Raji (cell line): ENCODE measurements at regions not wholly inside any gene's neighbourhood (a gene's known extent, or its start where the extent isn't known, plus 50 kb on each side); places are given as distances from the start of the nearest gene placed in this dataset.

Experiments
- POLR2A ChIP-seq: IDR thresholded peaks from 2 replicates; pipeline ENCODE4 v1.6.1; 2011; ENCODE audit warnings: low read depth, low read length, control low read depth; ENCODE audit not compliant: insufficient read depth

DNA sequence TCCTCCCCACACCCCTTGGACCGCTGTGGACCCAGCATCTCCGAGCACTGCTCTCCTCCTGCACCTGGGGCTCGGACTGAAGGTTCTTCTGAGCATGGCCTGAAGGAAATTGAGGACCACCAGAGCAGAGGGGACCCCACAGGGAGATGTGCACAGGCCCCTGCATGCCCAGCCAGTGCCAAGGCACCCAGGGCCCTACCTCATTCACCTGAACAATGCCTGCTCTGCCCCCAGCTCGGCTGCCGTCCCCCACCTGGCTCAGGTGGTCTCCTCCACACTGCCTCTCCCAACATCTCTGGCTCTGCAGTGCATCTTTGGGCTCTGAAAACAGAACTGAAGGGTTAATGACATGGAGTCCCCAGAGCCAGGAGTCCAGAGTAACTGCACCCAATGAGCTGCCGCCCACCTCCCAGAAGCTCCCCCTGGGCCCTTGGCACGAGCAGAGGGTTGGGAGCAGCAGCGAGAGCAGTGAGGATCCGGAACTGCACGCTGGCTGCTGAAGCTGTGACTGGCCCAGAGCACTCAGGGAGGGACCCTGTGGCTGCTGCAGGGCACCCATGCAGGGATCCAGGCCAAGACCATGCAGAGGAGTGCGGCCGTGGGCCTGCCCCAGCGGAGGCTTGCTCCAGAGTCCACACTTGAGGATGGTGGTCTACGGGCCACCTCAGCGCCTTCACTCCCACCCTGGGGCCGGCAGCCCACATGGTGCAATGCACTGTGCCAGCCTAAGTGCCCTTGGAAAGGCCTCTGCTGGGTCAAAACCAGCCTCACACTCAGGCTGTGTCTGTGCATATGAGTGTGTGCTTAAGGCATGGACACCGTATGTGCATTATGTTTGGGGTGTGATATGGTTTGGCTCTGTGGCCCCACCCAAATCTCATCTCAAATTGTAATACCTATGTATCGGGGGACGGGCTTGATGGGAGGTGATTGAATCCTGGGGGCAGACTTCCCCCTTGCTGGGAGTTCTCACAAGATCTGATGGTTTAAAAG, 686.1 kb downstream of the TBC1D22A start:
- TF ChIP-seq POLR2A: no peak

DNA sequence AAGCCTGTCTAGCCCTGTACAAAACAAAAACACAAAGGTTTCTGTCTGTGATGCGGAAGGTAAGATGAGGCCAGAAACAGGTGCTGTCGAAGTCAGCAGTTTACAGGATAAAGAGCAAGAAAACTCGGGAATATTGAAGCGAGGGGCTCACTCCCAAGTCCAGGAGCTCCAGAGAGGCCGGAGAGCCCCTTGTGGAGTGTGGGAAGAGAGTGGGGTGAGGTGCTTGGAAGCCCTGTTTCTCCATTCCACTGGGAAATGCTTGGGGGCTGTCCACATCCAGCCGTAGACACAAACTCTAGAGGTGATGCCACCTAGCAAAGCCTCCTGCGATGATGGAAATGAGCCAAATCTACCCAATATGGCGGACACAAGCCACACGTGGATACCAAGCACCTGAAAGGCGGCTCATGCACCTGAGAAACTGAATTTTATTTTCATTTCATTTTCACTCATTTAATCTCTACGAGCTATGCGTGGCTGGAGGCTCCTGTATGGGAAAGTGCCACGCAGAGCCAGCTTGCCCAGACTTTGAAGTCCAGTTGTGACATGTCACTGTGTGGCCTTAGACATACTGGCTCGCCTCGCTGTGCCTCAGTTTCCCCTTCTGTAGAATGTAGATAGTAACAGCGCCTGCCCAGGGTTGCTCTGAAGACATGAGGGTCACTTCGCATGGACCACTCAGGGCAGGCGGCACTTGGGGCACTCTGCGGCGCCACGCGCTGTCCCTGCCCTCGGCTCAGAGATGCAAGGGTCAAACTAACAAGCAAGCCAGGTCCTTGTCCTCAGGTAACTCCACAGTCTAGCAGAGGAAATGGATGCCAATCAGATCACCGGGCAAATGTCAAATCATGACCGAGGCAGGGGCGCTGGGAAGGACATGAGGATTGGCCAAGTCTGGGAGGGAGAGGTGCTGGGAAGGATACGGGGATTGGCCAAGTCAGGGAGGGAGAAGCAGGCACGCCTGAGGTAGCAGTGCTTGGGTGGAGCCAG, 684.7 kb downstream of the TBC1D22A start:
- TF ChIP-seq POLR2A: no peak

DNA sequence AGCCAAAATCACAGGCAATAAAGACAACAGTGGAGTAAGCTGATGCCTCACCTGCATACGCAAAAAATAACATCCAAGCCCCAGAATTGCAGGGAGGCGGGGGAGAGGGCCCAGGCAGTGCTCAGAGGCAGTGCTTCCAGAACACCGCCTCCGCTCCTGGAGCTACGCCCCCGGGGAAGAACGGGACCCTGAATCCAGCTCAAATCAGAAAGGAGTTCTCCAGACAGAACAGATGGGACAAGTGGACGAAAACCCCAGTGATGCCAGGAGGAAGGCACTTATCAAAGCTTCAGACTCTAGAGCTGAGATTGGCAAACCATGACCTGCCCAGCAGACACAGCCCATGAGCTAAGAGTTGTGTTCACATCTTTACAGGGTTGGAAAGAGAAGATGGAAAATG, 683.9 kb downstream of the TBC1D22A start:
- no peak for TF ChIP-seq POLR2A

DNA sequence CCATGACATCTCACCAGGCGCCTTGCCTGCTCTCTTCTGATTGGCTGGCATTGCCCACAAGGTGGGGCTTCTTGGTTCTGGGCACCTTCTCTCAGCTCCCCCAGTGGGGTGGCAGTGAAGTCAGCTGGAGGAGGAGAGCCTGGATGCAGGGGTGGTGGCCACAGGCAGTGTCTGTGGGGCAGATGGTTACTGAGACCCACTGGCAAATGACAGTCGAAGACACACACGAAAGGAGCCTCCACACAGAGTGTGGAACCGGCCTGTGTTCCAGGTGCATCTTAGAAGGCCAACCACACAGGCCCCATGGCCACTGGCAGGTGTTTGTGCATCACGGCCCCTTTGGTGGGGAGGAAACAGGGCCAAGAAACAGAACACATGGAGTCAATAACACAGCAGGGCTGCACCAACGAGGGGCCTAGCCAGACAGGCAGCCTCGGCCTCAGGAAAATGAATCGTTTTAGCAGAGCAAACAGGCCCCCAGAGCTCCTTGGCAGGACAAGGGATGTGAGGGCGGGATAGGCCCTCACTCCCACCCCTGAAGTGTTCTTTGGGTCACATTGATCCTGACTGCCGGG, 683.4 kb downstream of the TBC1D22A start:
- no peak for TF ChIP-seq POLR2A

DNA sequence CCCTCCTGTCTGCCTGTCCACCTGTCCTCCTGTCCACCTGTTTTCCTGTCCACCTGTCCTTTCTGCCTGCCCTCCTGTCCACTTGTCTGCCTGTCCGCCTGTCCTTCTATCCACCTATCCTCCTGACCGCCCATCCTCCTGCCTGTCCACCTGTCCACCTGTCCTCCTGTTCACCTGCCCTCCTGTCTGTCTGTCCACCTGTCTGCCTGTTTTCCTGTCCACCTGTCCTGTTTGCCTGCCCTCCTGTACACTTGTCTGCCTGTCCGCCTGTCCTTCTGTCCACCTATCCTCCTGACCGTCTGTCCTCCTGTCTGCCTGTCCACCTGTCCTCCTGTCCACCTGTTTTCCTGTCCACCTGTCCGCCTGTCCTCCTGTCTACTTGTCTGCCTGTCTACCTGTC, 682.8 kb downstream of the TBC1D22A start:
- no peak for TF ChIP-seq POLR2A

DNA sequence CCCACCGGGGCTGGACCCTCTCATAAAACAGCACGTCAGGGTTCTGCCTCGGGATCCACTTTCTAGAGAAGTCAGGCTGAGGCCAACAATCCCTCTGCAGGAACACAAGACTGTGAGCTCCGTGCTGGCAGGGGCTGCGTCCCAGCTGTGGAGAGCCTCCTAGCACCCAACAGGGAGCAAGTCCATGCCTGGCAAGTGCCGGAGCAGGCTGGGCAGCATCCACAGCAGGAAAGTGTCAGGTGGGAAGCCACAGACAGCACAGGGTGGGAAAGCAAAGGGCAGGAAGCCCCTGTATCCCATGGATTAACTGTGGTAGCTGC, 682.3 kb downstream of the TBC1D22A start:
- no peak for TF ChIP-seq POLR2A

DNA sequence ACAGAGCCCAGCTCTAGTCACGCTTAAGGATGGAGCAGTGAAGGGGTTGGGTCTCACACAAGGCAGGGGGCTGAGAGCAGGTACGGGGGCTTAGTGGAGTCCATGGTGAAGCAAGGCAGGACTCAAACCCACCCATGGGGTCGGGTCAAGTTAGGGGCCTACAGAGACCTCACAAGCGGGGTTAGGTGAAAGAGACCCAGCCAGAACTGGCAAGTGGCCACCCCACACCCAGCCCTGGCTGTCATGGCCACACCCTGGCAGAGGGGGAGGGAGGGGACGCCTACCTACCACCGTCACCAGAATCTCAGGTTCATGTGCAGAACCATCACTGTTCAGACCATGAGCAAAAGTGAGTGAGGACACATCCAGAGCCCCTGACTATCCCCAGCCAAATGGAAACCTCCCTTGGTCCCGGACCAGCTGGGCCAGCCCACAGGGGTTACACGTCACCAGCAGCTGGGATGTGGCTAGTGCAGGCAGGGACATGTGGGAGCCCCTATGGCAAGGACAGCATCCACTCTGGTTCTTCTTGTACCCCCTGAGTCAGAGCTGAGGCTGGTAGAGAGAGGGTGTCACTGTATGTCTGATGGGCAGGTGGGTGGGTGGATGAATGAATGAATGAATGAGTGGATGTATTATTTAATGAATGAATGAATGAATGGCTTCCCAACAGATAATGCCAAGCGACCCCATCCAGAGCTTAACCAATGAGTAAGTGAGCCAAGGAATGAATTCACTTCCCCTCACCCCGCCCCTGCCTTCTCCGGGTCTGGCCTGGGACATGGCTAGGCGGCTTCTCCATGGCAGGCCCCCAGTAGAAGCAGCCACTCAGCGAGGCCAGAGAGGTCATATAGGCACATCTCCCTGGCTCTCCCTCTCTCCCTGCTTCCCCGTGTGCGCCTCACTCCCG, 681.6 kb downstream of the TBC1D22A start:
- TF ChIP-seq POLR2A: no peak

DNA sequence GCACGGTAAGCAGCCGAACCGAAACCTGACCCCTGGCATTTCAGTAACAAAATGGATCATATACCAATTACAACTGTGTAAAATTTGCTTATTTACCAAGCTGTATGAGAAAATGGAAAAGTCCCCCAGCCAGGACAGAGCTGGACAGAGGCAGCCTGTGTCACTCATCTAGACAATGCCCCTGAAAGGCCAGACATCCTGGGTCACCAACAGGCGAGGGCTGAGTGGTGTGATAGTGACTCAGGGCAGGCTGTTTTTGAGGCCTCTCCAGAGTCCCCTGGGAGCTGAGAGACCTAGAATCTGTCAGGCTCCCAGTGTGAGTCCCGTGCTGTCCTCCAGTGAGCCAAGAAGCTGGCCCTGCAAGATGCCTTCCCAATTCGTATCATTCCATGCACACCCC, 680.4 kb downstream of the TBC1D22A start:
- no peak for TF ChIP-seq POLR2A

DNA sequence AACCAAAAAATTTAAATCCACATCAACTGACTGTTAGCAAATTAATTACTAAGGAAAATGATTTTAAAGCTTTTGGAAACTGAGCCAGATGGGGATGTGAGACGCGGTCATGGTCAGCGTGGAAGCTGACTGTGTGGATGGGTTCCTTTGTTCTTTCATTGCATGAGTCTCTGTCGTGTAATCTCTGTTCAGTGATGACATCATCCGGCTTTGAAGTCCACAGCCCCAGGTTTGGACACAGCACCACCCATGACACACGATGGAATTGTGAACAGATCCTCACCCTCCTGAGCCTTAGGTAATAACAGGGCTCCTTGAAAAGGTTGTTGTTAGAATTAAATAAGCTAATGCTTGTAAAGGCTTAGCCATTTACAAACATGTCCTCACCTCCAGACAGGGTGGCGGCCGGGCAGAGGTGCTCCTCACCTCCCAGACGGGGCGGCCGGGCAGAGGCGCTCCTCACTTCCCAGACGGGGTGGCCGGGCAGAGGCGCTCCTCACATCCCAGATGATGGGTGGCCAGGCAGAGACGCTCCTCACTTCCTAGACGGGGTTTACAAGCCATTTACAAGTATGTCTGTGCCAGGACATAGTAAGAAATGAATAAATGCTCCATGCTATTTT, 677.3 kb downstream of the TBC1D22A start:
- TF ChIP-seq POLR2A: no peak

DNA sequence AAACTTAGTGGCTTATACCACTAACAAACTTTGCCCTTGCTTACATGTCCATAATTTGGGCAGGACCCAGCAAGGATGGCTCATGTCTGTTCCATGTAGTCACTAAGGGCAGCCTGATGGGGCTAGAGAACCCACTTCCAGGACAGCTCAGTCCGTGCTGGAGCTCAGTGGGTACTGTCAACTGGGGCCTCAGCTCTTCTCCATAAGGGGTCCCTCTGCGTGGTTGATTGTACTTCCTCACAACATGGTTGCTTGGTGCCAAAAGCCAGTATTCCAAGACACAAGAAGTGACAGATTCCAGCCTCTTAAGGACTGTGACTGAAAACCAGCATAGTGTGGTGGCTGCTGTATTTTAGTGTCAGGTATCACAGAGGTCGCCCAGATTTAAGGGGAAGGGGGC, 675.2 kb downstream of the TBC1D22A start:
- no peak for TF ChIP-seq POLR2A

DNA sequence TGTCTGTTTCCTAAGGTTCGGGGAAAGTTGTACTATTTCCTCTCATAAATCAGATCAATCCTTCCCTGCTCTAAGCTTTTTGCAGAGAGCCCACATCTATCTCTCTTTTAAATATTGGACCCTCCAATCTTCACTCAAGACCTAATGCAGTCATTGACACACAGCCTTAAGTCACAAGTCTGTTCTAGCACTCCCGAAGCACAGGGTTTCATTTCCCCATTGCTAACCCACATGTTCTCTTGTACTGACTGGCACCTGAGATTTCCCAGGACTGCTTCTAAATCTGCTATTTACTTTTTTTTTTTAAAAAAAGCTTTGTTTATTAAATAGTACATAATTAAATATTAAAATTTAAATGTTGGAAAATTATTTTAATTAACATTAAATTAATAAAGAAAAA, 674.7 kb downstream of the TBC1D22A start:
- TF ChIP-seq POLR2A: no peak

DNA sequence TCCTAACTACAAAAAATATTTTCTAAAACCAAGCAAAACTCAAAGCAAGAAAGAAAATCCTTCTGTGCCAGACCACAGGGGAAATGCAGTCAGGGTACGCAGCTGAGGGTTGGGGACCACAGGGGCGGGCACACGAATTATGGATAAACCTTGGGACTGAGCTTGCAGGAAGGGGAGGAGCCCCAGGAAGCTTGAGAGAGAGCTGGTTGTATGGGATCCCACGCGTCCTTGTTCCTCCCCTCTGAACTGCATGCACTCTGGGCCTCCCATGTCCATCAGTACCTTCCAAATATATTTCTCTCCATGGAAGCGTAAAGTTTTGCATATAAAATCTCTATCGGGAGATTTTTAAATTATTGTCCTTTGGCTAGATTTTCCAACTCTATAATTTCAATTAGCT, 673.4 kb downstream of the TBC1D22A start:
- TF ChIP-seq POLR2A: no peak

DNA sequence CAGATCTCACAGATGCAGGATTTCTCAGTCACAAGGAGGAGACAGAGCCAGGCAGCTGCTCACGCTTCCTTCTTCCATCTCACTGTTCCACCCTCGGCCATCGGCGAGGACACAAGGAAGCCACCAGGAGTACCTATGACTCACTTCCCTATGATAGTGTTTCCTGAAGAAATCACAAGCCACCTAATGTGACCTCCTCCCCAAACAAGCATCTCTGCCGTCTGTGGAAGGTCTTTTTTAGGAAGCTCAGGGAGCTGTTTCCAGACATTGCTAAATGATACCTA, 672.7 kb downstream of the TBC1D22A start:
- TF ChIP-seq POLR2A: no peak

DNA sequence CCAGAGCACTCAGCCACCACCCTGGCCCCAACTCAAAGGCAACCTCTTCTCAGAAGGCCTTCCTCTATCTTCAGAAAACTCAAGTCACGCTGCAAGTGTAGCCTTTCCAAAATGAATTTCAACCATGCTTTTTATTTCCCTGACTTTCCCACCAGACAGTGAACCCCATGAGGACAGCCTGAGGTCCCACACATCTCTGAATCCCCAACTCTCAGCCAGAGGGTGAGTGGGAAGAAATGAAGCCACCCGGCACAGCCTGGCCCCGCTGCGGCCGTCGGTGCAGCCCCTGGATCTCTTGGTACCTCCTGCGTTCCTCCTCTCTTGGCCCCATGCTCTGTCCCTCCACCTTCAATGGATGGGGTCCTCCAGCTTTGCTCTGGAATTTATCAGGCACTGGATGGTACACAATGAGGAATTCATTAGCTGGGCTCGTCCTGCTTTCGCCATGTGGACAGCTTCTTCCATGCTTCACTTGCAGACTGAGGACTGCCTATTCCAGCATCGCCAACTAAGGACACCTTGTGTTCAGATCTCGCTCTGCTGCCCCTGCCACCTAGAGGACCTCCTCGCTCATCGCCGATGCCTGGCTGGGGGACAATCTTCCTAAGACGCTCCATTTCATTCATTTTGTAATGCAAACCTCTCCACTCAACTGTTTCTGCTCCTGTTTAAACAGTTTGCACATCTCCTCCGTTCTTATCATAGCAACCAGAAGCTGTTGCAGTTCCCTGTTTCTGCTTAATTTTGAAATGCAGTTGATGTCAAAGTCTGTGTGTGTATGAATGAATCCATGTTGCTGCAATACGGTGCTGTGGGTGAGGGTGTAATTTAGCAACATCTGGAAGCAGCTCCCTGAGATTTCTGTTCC, 672.1 kb downstream of the TBC1D22A start:
- no peak for TF ChIP-seq POLR2A

DNA sequence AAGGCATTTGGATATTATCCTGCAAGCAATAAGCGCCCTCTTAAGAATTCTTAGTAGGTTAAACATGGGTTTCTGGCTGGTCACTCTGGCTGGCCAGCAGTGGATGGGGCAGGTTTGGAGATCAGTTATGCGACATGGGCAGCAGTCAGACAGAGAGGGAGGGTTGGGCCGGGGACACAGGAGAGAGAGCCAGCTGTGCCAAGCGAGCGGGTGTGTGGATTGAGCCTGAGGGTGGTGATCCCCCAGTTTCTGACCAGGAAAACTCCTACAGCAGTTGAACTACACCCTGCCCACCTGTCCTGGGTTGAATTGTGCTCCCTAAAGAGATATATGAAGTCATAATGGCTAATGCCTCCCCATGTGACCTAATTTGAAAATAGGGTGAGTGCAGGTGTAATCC, 671.2 kb downstream of the TBC1D22A start:
- TF ChIP-seq POLR2A: no peak
